ENCODE measurements at regions not wholly inside any gene's neighbourhood (a gene's known extent, or its start where the extent isn't known, plus 50 kb on each side); places are given as distances from the start of the nearest gene placed in this dataset.
A peak's percentile ranks its signal among the peaks of the same experiment; 100 is the strongest.
"Not testable (repeated sequence)": the region's sequence is repeated elsewhere in the genome, so short reads cannot be mapped to it uniquely, and the experiment has no call there.

DNA sequence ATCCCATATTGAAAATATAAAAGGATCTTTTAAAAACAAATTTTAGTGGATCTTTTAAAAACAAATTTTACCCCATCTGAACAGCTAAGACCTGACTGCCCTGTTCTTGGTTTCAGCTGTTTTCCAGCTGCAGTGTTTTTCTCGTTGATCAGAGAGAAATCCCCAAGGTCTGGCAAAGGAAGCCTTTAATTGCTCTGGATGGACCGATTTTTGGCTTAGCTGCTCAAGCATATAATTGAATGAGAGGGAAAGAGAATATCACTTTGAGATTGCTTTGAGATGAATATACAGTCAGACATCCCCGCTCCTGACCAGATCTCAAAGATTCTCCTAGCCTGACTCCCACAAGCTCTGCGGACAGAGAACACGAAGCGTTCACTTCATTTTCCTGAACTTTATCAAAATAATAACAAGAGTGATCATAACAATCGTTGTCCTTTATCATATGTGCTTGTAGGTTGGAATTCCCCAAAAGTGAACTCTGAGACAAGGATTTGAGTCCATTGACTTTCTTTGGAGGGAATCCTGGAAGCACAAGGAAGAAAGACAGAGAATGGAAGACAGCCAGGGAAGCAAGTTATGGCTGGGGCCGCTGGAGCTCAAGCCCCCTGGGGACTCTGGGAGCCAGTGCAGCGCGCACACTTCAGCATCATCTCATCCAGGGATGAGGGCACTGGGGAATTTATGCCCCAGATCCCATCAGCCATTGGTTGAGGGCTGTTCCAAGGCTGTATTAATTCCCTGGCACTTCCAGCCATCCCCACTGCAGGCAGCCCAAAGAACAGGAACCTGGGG, 101.3 kb downstream of the SNX5 start:
- Mint-ChIP-seq H3K27me3 (peaks cover 33% of the 10 kb centered on the region), H3K4me3 (no peak overlapping the region), H3K4me1 (peaks cover 15% of the 10 kb centered on the region), H3K9me3 (no peaks in the 10 kb centered on the region), H3K27ac (no peak overlapping the region), H3K36me3 (no peaks in the 10 kb centered on the region)
- ATAC-seq = no peak

DNA sequence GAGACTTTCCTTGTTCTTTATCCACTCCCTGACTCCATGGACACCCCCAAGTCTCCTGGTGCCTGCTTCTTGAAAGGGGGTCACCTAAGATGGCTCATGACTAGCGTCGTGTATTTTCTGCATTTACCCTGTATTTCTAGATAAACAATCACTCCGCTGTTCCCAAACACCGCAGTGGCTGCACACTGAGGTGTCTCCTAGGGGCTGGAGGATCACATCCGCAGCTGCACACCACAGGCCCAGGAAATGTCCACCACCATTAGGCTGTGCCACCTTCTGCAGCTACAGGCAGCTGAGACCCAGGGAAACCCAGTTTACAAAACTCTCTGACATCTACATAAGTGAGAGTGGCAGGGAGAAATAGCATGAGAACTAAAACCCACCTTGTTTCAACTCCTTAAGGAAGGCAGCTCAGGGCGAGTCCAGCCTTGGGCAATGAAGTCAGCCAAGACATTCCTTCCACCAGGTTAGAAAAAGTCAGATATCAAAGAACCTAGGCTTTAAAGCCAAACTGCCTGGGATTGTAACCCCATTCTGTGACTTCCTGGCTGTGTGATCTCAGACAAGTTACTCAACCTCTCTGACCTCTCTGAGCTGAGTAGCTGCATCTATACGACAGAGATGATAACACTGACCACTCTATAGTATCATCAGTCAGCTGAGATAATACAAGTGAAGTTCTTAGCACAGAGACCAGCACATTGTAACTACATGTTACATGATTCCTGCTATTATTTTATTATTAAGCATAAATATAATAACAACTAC, 102.2 kb downstream of the SNX5 start:
- H3K27ac Mint-ChIP-seq = no peak overlapping the region
- no peak overlapping the region for H3K4me3 Mint-ChIP-seq
- no peak for ATAC-seq
- no peaks in the 10 kb centered on the region for H3K36me3 Mint-ChIP-seq
- peaks cover 33% of the 10 kb centered on the region for H3K27me3 Mint-ChIP-seq
- no peaks in the 10 kb centered on the region for H3K9me3 Mint-ChIP-seq
- peaks cover 15% of the 10 kb centered on the region for H3K4me1 Mint-ChIP-seq

DNA sequence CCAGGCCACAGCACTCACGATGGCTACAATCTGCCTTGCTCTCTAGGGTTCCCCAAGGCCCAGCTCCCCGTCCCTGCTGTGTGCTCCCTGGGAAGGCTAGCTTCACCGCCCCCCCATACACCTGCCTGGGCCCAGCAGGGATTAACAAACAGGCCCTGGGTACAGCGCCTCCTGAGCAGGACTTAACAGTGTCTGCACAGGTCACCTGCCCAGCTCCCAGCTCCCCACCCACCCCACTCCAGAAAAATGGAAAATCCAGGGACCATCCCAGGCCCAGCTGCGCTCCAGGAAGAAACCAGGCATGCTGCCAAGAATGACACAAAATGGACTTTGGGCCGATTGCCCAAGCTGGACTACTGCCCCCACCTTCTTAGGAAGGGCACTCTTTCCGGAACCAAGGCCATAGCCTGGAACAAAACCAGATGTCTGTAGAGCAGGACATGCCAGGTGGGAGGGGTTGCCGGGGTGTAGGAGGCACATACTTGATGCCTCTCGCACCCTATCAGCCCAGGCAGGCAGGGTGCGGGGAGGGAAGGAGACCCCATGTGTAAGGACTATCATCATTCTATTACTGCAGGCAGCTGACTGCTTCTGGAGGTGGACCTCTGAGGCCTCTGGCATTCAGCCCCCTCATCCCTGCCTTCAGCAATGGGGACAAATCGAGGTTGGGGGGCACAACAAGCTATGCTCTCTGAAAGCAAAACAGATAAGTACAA, 104.9 kb downstream of the SNX5 start:
- no peaks in the 10 kb centered on the region for H3K9me3 Mint-ChIP-seq
- peaks cover 36% of the 10 kb centered on the region for H3K27me3 Mint-ChIP-seq
- no peak overlapping the region for H3K4me3 Mint-ChIP-seq
- no peaks in the 10 kb centered on the region for H3K36me3 Mint-ChIP-seq
- H3K4me1 Mint-ChIP-seq = peaks cover 39% of the 10 kb centered on the region
- ATAC-seq = no peak
- H3K27ac Mint-ChIP-seq = no peak overlapping the region

DNA sequence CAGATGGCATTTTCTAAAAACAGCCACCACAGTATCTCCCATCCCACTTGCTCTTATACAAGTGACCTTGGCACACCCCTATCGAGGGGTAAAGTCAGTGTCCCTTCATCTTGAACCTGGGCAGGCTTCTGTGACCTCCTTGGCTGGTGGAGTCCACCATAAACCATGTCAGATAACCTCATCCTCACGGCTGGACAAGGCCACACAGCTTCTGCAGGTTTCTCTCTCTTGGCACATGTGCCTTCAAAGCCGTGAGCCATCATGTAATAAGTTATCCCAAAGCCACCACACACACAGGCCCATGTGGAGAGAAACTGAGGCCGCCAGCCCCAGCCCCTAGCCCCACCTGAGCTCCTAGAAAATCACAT, 105.4 kb downstream of the SNX5 start:
- H3K27ac Mint-ChIP-seq = no peak overlapping the region
- peaks cover 44% of the 10 kb centered on the region for H3K4me1 Mint-ChIP-seq
- no peaks in the 10 kb centered on the region for H3K36me3 Mint-ChIP-seq
- ATAC-seq = no peak
- H3K4me3 Mint-ChIP-seq = no peak overlapping the region
- peaks cover 31% of the 10 kb centered on the region for H3K27me3 Mint-ChIP-seq
- no peaks in the 10 kb centered on the region for H3K9me3 Mint-ChIP-seq

DNA sequence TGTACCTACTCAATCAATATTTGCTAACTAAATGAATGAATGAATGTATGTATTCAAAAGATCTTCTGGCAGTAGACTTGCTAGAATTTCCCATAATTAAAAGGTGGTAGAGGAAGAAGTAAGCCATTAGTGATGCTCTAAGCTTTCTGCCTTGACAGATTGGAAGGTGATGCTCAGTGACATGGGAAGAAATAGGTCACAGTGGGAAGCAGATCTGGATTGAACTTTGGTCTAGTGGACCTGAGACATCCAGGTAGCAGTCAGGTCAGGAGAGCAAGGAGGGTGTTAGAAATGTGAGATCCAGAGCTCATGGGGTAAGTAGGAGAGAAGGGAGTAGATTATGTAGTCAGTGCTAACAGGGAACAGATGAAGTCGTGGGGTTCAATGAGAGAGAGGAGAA, 106.4 kb downstream of the SNX5 start:
- H3K4me3 Mint-ChIP-seq = no peak overlapping the region
- H3K9me3 Mint-ChIP-seq = no peaks in the 10 kb centered on the region
- H3K4me1 Mint-ChIP-seq = peaks cover 55% of the 10 kb centered on the region
- no peak for ATAC-seq
- H3K27ac Mint-ChIP-seq = peak overlapping the region; percentile 1
- H3K27me3 Mint-ChIP-seq = peaks cover 31% of the 10 kb centered on the region
- no peaks in the 10 kb centered on the region for H3K36me3 Mint-ChIP-seq

DNA sequence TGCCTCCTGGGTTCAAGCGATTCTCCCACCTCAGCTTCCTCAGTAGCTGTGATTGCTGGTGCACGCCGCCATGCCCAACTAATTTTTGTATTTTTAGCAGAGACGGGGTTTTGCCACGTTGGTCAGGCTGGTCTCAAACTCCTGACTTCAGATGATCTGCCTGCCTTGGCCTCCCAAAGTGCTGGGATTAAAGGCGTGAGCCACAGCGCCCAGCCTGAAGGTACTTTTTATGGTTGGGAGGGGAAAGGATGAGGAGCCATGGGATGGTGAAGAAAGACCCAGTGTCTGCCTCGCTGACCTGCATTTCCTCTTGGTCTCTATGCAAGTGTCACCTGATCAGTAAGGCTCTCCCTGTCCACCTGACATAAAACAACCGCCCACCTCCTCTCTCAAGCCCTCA, 107.0 kb downstream of the SNX5 start:
- peaks cover 60% of the 10 kb centered on the region for H3K4me1 Mint-ChIP-seq
- peaks cover 31% of the 10 kb centered on the region for H3K27me3 Mint-ChIP-seq
- not testable (repeated sequence) for H3K4me3 Mint-ChIP-seq, H3K36me3 Mint-ChIP-seq, H3K9me3 Mint-ChIP-seq, ATAC-seq
- H3K27ac Mint-ChIP-seq = peak overlapping the region; percentile 1

DNA sequence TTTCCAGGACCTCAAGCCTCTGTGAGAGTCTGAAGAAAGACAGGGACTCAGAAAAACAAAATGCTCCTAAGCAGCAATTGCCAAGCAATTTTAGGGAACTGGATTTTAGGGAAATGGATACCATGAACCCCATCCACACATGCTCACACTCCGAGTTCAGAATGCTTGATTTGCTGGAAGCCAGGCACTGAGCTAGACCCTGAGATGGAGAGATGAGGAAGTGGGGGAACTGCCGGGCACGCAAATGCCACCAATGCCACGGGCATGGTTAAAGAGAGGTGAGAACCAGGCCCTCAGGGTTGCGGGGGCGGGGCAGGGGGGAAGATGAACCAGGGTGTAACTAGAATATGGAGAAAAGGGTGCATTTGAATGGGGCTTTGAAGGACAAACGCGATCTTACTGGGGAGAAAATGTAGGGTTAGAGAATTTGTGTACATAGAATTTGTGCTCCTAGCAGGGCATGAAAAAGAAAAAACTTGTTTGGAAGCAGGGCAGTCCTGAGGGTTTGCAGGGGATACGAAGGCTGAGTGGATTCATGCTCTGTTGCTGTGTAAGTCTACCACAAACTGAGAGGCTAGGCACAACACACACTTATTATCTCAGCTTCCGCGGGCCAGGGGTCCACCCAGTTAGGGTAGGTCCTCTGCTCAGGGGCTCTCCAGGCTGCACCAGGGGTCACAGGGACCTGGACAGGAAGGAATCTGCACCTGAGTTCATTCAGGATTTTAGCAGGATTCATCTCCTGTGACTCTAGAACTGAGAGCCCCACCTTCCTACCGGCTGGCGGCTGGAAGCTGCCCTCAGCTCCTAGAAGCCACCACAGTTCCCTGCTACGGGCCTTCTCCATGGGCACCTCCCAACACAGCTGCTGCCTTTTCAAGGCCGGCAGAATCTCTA, 108.0 kb downstream of the SNX5 start:
- H3K36me3 Mint-ChIP-seq = no peaks in the 10 kb centered on the region
- H3K27ac Mint-ChIP-seq = no peak overlapping the region
- peaks cover 71% of the 10 kb centered on the region for H3K4me1 Mint-ChIP-seq
- H3K9me3 Mint-ChIP-seq = no peaks in the 10 kb centered on the region
- H3K4me3 Mint-ChIP-seq = no peak overlapping the region
- H3K27me3 Mint-ChIP-seq = peaks cover 31% of the 10 kb centered on the region
- ATAC-seq = no peak

DNA sequence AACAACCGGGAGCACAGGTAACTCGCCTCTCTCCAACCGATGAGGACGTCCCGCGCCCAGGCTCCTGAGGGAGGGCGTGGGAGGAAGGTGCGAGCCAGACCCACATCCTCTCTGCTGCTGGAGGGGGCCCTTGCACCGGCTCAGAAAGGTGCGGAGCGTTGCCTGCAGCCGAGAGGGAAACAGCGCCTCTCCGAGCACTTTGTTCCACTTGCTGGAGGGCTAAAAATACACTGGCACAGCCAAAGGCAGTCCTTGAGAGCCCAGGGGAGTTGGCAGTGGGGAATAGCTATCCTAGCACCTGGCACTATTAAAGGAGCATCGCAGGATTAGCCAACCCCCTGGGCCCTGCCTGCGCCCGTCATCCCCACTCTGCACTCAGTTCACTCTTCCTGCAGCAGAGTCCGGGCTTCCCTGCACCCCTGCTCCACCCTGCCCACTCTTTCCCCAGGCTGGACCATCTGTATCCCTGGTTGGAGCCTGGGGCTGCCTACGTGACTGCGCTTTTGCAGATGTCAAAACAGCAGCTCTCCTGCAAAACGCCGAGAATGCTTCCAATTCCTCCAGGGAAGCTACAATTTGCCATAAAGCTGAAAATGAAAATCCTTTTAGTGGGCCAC, 108.9 kb downstream of the SNX5 start:
- peak; percentile 28 for ATAC-seq
- Mint-ChIP-seq H3K27me3 (peaks cover 31% of the 10 kb centered on the region), H3K36me3 (no peaks in the 10 kb centered on the region), H3K4me3 (no peak overlapping the region), H3K9me3 (no peaks in the 10 kb centered on the region), H3K4me1 (peaks cover 79% of the 10 kb centered on the region), H3K27ac (peak overlapping the region; percentile 48)

DNA sequence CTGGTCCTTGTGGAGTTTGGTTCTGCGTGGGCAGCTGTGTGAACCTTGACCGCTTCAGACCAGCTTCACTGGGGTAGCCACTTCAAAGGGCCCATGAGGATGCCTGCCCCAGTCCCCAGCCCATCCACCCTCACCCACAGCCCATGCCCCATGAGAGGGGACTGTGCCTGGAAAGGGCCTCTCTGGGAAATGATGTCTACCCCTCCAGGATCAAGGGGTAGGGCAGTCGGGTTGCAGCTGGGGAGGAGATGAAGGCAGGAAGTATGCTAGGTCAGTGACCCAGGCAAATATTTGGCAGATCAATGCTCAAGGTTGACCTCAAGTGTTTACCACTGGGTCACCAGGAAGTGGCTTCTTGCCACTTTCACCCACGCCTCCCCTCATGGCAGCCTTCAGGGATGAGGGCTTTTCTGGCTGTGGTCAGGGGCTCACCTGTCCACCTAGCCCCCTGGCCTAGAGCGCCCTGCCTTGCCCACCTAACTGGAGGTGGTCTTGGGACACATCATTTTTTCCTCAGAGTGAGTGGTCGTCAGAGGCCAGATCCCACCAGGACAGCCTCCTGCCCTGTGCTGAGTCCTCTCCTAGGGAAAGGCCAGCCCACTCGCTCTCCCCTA, 109.5 kb downstream of the SNX5 start:
- H3K27ac Mint-ChIP-seq = peak overlapping the region; percentile 48
- H3K27me3 Mint-ChIP-seq = peaks cover 31% of the 10 kb centered on the region

DNA sequence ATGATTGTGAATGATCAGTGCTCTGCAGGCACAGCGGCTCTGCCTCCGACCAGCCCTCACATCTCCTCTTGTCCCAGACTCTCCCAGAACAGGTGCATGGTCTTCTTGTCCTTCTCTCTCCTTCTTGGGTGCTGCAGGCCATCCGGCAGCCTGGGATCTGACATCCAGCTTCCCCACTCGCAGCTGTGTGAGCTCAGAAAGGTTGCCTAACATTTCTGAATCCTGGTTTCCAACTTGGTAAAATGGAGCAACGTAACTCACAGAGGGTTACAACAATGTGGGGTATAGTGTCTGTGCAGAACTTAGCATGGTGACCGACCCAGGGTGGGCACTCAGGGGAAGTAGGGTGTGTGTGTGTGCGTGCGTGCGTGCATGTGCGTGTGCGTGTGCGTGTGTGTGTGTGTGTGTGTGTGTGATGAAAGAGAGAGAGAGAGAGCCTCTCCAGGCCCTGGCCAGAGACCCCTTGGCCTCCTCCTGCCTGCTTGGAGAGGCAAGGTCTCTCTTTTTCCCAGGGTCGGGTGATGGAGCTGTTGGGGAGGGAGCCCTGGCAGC, 110.1 kb downstream of the SNX5 start:
- no peak for ATAC-seq
- Mint-ChIP-seq H3K27ac (peak overlapping the region; percentile 48), H3K4me3 (no peak overlapping the region), H3K27me3 (peaks cover 31% of the 10 kb centered on the region), H3K4me1 (peaks cover 89% of the 10 kb centered on the region), H3K36me3 (no peaks in the 10 kb centered on the region), H3K9me3 (no peaks in the 10 kb centered on the region)

More for the DNA sequence above, 109.5 kb downstream of the SNX5 start:
- Mint-ChIP-seq H3K4me1 (peaks cover 85% of the 10 kb centered on the region), H3K36me3 (no peaks in the 10 kb centered on the region), H3K4me3 (no peak overlapping the region), H3K9me3 (no peaks in the 10 kb centered on the region)
- ATAC-seq = peak; percentile 44

DNA sequence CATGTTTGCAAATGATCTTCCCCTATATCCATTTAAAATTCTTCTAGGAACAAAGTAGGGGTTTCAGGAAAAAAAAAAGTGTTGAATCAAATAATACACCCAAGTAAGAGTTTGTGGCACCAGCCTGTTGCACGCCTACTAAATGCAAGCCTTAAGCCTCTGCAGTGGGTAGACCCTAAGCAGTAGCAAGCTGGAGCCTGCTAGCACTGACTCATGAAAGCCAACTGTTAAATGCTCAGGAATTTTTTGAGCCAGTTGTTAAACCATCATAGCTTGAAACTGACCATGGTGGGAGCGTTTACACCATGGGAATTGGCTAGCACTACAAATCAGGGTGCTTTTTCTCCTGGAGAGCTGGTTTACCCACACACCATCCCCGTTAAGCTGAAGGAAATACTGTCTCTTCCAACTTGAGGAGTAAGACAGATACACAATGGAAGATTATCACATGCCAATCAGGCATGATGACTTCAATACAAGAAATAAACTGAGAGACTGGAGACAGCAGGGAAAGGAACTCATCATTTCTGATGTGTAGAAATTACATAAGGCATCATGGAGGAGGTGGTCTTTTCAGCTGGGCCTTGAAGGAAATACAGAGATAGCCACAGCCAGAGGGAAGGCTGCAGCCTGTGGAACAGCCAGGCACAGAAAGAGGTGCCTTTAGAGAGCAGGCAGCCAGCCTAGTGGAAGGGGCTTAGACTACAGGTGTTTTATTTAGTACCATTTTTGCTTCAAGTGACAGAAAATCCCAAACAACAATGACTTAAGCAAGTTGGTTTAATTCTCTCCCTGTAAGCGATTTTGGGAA, 110.8 kb downstream of the SNX5 start:
- Mint-ChIP-seq H3K27me3 (peaks cover 29% of the 10 kb centered on the region), H3K9me3 (no peaks in the 10 kb centered on the region)

DNA sequence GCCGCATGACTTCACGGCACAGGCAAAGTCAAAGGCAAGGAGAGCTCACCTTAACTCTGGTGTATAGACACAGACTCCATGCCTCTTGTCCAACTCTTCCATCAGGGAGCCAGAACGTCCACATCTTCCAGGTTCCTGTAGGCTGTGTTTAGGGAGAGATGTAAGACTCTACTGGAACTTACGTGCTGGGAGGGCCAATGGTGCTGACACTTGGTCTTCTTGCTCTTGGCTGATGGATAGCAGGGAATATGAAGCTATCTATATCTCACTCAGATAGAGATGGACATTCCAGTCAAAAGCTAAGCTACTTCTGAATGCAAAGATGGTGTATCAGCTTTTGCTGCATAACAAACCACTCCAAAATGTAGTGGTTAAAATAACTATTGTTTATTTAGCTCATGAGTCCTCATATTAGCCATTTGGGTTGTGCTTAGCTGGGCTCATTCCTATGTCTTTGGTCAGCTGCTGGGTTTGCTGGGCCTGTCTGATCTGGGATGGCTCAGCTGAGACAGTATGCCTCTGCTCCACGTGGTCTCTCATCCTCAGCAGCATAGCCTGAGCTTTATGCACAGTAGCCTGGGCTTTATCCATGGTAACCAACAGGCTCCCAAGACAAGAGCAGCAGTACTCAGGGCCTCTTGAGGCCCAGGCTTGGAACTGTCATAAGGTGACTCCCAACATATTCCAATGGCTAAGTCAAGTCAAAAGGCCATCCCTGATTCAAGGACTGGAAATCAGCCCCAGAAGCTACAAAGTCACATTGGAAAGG, 111.6 kb downstream of the SNX5 start:
- Mint-ChIP-seq H3K27me3 (peaks cover 21% of the 10 kb centered on the region), H3K4me3 (no peak overlapping the region), H3K27ac (peak overlapping the region; percentile 51), H3K9me3 (no peaks in the 10 kb centered on the region), H3K36me3 (no peaks in the 10 kb centered on the region), H3K4me1 (peaks cover 83% of the 10 kb centered on the region)
- no peak for ATAC-seq

More for the DNA sequence above, 110.8 kb downstream of the SNX5 start:
- Mint-ChIP-seq H3K27ac (peak overlapping the region; percentile 48), H3K4me1 (peaks cover 89% of the 10 kb centered on the region), H3K4me3 (no peak overlapping the region), H3K36me3 (no peaks in the 10 kb centered on the region)
- no peak for ATAC-seq

All from stimulated activated memory B cell treated with anti-CD40 and anti-IgM and Interleukin-4, amounts not matched to agents 10 μg/mL and 1 μg/mL and 100 μg/mL, for 72 hours (primary cell).